ENCODE measurements at regions not wholly inside any gene's neighbourhood (a gene's known extent, or its start where the extent isn't known, plus 50 kb on each side); places are given as distances from the start of the nearest gene placed in this dataset.

DNA sequence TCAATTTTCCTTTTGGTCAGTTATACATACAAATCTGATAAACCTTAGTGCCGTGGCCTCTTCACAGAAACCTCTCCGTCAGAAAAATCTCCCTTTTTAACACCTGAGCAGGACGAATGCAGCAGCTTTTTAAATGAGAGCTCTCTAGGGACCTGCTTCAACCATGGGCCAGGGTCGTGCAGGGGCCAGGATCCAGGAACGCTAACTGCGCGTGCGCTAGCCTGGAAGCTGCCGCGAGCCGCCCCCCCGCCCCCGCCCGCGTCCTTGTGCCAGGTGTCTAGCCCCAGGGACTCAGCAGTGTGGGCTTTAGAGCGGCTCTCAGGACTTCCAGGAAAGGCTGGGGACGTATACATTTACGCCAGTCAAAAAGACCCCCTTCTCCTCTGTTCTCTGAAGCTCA lies 136.8 kb upstream of the FMN2 start:
- Histone ChIP-seq H3K4me3 (replicated peaks; ENCODE audit: insufficient read depth, low read length) (no peak overlapping the region), H3K27me3 (ENCODE audit: insufficient read depth, poor library complexity, severe bottlenecking) (no peaks in the 10 kb centered on the region), H3K27ac (replicated peaks) (no peak overlapping the region)
- no peak for DNase-seq (ENCODE audit: low read depth in 1 of 2, low spot score in 1 of 2)
- TF ChIP-seq GABPA (IDR thresholded peaks at IDR 0.05; ENCODE audit: low read depth) (no peak), POLR2AphosphoS5 (IDR thresholded peaks at IDR 0.05; ENCODE audit: low read depth) (no peak), SPI1 (IDR thresholded peaks at IDR 0.05; ENCODE audit: borderline replicate concordance, low read depth) (no peak), REST (IDR thresholded peaks at IDR 0.05; ENCODE audit: insufficient replicate concordance, low read depth) (no peak)
- TF ChIP-seq, protein P1, sequence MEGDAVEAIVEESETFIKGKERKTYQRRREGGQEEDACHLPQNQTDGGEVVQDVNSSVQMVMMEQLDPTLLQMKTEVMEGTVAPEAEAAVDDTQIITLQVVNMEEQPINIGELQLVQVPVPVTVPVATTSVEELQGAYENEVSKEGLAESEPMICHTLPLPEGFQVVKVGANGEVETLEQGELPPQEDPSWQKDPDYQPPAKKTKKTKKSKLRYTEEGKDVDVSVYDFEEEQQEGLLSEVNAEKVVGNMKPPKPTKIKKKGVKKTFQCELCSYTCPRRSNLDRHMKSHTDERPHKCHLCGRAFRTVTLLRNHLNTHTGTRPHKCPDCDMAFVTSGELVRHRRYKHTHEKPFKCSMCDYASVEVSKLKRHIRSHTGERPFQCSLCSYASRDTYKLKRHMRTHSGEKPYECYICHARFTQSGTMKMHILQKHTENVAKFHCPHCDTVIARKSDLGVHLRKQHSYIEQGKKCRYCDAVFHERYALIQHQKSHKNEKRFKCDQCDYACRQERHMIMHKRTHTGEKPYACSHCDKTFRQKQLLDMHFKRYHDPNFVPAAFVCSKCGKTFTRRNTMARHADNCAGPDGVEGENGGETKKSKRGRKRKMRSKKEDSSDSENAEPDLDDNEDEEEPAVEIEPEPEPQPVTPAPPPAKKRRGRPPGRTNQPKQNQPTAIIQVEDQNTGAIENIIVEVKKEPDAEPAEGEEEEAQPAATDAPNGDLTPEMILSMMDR (IDR thresholded peaks at IDR 0.05; ENCODE audit: insufficient read depth, low read length) = no peak

GRCh38 chr1:239955431-239955830 lies 136.3 kb upstream of the FMN2 start:
- H3K27me3 ChIP-seq (ENCODE audit: insufficient read depth, poor library complexity, severe bottlenecking) = no peaks in the 10 kb centered on the region
- no peak for TF ChIP-seq GABPA (IDR thresholded peaks at IDR 0.05; ENCODE audit: low read depth)
- TF ChIP-seq POLR2AphosphoS5 (IDR thresholded peaks at IDR 0.05; ENCODE audit: low read depth) = no peak
- TF ChIP-seq SPI1 (IDR thresholded peaks at IDR 0.05; ENCODE audit: borderline replicate concordance, low read depth) = no peak
- TF ChIP-seq, protein P1 (IDR thresholded peaks at IDR 0.05; ENCODE audit: insufficient read depth, low read length) = no peak
- no peak for TF ChIP-seq REST (IDR thresholded peaks at IDR 0.05; ENCODE audit: insufficient replicate concordance, low read depth)
- no peak overlapping the region for H3K4me3 ChIP-seq (replicated peaks; ENCODE audit: insufficient read depth, low read length)
- DNase-seq (ENCODE audit: low read depth in 1 of 2, low spot score in 1 of 2) = no peak
- H3K27ac ChIP-seq (replicated peaks) = no peak overlapping the region

DNA sequence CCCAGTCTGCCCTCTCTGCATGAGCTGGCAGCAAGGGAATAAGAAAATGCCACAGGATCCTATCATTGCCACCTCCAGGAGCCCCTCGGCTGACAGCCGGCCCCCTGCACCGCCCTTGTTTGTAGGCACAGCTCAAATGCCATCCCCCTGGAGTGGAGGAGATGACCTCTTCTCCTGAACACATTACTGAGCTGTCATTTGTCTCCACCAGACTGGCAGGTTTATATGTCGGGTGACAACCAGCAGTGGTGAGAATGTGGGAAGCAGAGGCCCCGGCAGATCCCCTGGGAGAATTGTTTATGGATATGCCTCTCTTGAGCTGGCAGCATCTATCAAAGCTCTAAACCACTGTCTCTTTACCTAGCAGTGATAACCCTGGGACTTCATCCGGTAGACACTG lies 135.4 kb upstream of the FMN2 start:
- no peak overlapping the region for H3K27ac ChIP-seq (replicated peaks)
- TF ChIP-seq POLR2AphosphoS5 (IDR thresholded peaks at IDR 0.05; ENCODE audit: low read depth) (no peak), SPI1 (IDR thresholded peaks at IDR 0.05; ENCODE audit: borderline replicate concordance, low read depth) (no peak), REST (IDR thresholded peaks at IDR 0.05; ENCODE audit: insufficient replicate concordance, low read depth) (no peak), GABPA (IDR thresholded peaks at IDR 0.05; ENCODE audit: low read depth) (no peak)
- TF ChIP-seq, protein P1 (IDR thresholded peaks at IDR 0.05; ENCODE audit: insufficient read depth, low read length) = no peak
- DNase-seq (ENCODE audit: low read depth in 1 of 2, low spot score in 1 of 2) = no peak
- H3K27me3 ChIP-seq (ENCODE audit: insufficient read depth, poor library complexity, severe bottlenecking) = no peaks in the 10 kb centered on the region
- no peak overlapping the region for H3K4me3 ChIP-seq (replicated peaks; ENCODE audit: insufficient read depth, low read length)
